GM12878 (cell line): ENCODE measurements at regions not wholly inside any gene's neighbourhood (a gene's known extent, or its start where the extent isn't known, plus 50 kb on each side); places are given as distances from the start of the nearest gene placed in this dataset.

Experiments used
- ATF7 ChIP-seq: fragments of 450-650 bp; IDR thresholded peaks from 2 replicates; pipeline ENCODE4 v1.6.1; 2016; ENCODE audit warnings: low read depth, mild to moderate bottlenecking
- BHLHE40 ChIP-seq, 2 experiments: fragments of 450-650 bp in 1 of 2; IDR thresholded peaks; 2 replicates each; pipeline ENCODE4 v1.6.1; 2011 to 2017; ENCODE audit warnings: low read depth in 2 of 2, borderline replicate concordance in 1 of 2, improper control_type of control experiment in 1 of 2, low read length in 1 of 2, mild to moderate bottlenecking in 1 of 2
- BRCA1 ChIP-seq: IDR thresholded peaks from 2 replicates; pipeline ENCODE4 v1.6.1; 2011; ENCODE audit warnings: low read depth, low read length, improper control_type of control experiment
- EP300 ChIP-seq, 2 experiments: fragments of 150-350 bp in 1 of 2; IDR thresholded peaks; 2 replicates each; pipeline ENCODE4 v1.6.1; 2011 to 2012; ENCODE audit warnings: low read depth in 2 of 2, low read length in 2 of 2, borderline replicate concordance in 1 of 2, improper control_type of control experiment in 1 of 2, inconsistent platforms in 1 of 2; ENCODE audit not compliant: control insufficient read depth in 1 of 2
- ETV6 ChIP-seq, 2 experiments: fragments of 450-650 bp in 1 of 2; IDR thresholded peaks in 1 of 2; conservative IDR thresholded peaks in 1 of 2; 2 replicates each; pipeline ENCODE4 v1.6.1; 2014; ENCODE audit warnings: antibody characterized with exemption in 1 of 2, borderline replicate concordance in 1 of 2, low read depth in 1 of 2, mild to moderate bottlenecking in 1 of 2, moderate library complexity in 1 of 2
- HCFC1 ChIP-seq: fragments of 150-350 bp; IDR thresholded peaks from 2 replicates; pipeline ENCODE4 v1.6.1; 2014; ENCODE audit warnings: low read length
- MYC ChIP-seq: IDR thresholded peaks from 2 replicates; pipeline ENCODE4 v1.6.1; 2011; ENCODE audit warnings: mild to moderate bottlenecking, low read length, moderate library complexity, inconsistent platforms; ENCODE audit not compliant: insufficient read depth, insufficient replicate concordance, insufficient read length, severe bottlenecking
- TF ChIP-seq, protein P1 (sequence below): IDR thresholded peaks from 2 replicates; pipeline ENCODE4 v1.6.1; 2012; ENCODE audit warnings: low read depth, low read length, improper control_type of control experiment
- TF ChIP-seq, protein P2 (sequence below), 3 experiments: IDR thresholded peaks in 2 of 3; conservative IDR thresholded peaks in 1 of 3; 2 replicates each; pipeline ENCODE4 v1.5.1; 2011; ENCODE audit warnings: low read depth in 3 of 3, low read length in 3 of 3, mild to moderate bottlenecking in 3 of 3, control low read depth in 2 of 3, moderate library complexity in 2 of 3, inconsistent platforms in 1 of 3, mixed read lengths in 1 of 3; ENCODE audit not compliant: control insufficient read depth in 2 of 3, insufficient read depth in 1 of 3; ENCODE audit errors: extremely low read depth in 1 of 3
- TF ChIP-seq, protein P3 (sequence below): fragments of 450-650 bp; IDR thresholded peaks from 2 replicates; pipeline ENCODE4 v1.6.1; 2017; ENCODE audit warnings: mild to moderate bottlenecking, moderate library complexity
- TF ChIP-seq, protein P4 (sequence below): IDR thresholded peaks from 2 replicates; pipeline ENCODE4 v1.6.1; 2011; ENCODE audit warnings: low read depth, mild to moderate bottlenecking, low read length, moderate library complexity, borderline replicate concordance; ENCODE audit errors: extremely low read depth
- TF ChIP-seq, protein P5 (sequence below): IDR thresholded peaks from 2 replicates; pipeline ENCODE4 v1.6.1; 2012; ENCODE audit warnings: mild to moderate bottlenecking, low read depth, low read length

DNA sequence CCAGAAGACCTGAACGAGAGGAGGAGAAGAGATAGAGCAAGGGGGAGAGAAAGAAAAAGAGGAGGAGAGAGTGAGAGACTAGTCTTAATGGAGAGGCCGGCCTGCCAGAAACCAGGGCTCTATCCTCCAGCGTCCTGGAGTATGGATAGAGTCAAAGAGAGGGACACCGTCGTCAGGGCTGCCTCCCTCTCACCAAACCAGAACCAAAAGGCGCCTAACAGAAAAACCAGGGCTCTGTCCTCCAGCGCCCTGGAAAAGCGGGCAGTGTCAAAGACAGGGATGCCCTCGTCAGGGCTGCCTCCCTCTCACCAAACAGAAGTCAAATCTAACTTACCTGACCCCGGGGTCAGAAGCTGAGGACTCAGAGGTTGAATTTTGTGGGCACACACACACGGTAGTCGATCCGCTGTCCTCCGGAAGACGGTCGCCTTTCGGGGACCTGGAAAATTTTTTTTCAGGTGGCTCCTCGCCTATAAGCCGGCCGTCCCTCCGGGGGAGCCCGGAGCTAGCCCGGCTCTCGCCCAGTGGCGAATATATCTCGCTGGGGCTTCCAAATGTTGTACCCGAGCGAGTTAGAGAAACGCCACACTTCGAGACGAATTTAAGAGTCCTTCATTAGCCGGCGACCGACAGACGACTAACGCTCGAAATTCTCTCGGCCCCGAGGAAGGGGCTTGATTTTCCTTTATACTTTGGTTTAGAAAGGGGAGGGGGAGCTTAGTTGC lies 148.2 kb downstream of the TRIM27 start:
- TF ChIP-seq, protein P1, sequence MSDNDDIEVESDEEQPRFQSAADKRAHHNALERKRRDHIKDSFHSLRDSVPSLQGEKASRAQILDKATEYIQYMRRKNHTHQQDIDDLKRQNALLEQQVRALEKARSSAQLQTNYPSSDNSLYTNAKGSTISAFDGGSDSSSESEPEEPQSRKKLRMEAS: no peak
- TF ChIP-seq, protein P2, sequence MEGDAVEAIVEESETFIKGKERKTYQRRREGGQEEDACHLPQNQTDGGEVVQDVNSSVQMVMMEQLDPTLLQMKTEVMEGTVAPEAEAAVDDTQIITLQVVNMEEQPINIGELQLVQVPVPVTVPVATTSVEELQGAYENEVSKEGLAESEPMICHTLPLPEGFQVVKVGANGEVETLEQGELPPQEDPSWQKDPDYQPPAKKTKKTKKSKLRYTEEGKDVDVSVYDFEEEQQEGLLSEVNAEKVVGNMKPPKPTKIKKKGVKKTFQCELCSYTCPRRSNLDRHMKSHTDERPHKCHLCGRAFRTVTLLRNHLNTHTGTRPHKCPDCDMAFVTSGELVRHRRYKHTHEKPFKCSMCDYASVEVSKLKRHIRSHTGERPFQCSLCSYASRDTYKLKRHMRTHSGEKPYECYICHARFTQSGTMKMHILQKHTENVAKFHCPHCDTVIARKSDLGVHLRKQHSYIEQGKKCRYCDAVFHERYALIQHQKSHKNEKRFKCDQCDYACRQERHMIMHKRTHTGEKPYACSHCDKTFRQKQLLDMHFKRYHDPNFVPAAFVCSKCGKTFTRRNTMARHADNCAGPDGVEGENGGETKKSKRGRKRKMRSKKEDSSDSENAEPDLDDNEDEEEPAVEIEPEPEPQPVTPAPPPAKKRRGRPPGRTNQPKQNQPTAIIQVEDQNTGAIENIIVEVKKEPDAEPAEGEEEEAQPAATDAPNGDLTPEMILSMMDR (IDR thresholded peaks at IDR 0.05 in 2 of 3, conservative IDR thresholded peaks at IDR 0.05 in 1 of 3; ENCODE audit: control insufficient read depth in 2 of 3, extremely low read depth in 1 of 3, insufficient read depth in 1 of 3, low read depth in 3 of 3, low read length in 3 of 3): no peak
- TF ChIP-seq, protein P3, sequence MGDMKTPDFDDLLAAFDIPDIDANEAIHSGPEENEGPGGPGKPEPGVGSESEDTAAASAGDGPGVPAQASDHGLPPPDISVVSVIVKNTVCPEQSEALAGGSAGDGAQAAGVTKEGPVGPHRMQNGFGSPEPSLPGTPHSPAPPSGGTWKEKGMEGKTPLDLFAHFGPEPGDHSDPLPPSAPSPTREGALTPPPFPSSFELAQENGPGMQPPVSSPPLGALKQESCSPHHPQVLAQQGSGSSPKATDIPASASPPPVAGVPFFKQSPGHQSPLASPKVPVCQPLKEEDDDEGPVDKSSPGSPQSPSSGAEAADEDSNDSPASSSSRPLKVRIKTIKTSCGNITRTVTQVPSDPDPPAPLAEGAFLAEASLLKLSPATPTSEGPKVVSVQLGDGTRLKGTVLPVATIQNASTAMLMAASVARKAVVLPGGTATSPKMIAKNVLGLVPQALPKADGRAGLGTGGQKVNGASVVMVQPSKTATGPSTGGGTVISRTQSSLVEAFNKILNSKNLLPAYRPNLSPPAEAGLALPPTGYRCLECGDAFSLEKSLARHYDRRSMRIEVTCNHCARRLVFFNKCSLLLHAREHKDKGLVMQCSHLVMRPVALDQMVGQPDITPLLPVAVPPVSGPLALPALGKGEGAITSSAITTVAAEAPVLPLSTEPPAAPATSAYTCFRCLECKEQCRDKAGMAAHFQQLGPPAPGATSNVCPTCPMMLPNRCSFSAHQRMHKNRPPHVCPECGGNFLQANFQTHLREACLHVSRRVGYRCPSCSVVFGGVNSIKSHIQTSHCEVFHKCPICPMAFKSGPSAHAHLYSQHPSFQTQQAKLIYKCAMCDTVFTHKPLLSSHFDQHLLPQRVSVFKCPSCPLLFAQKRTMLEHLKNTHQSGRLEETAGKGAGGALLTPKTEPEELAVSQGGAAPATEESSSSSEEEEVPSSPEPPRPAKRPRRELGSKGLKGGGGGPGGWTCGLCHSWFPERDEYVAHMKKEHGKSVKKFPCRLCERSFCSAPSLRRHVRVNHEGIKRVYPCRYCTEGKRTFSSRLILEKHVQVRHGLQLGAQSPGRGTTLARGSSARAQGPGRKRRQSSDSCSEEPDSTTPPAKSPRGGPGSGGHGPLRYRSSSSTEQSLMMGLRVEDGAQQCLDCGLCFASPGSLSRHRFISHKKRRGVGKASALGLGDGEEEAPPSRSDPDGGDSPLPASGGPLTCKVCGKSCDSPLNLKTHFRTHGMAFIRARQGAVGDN: no peak
- TF ChIP-seq BRCA1 (no peak), HCFC1 (no peak), EP300 (IDR thresholded peaks at IDR 0.05; ENCODE audit: borderline replicate concordance in 1 of 2, control insufficient read depth in 1 of 2, low read depth in 2 of 2, low read length in 2 of 2) (no peak), BHLHE40 (IDR thresholded peaks at IDR 0.05; ENCODE audit: borderline replicate concordance in 1 of 2, low read depth in 2 of 2, low read length in 1 of 2) (no peak), MYC (no peak), ATF7 (no peak), ETV6 (conservative IDR thresholded peaks at IDR 0.05 in 1 of 2, IDR thresholded peaks at IDR 0.05 in 1 of 2; ENCODE audit: borderline replicate concordance in 1 of 2, low read depth in 1 of 2) (no peak)
- TF ChIP-seq, protein P4, sequence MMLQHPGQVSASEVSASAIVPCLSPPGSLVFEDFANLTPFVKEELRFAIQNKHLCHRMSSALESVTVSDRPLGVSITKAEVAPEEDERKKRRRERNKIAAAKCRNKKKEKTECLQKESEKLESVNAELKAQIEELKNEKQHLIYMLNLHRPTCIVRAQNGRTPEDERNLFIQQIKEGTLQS: no peak
- TF ChIP-seq, protein P5, sequence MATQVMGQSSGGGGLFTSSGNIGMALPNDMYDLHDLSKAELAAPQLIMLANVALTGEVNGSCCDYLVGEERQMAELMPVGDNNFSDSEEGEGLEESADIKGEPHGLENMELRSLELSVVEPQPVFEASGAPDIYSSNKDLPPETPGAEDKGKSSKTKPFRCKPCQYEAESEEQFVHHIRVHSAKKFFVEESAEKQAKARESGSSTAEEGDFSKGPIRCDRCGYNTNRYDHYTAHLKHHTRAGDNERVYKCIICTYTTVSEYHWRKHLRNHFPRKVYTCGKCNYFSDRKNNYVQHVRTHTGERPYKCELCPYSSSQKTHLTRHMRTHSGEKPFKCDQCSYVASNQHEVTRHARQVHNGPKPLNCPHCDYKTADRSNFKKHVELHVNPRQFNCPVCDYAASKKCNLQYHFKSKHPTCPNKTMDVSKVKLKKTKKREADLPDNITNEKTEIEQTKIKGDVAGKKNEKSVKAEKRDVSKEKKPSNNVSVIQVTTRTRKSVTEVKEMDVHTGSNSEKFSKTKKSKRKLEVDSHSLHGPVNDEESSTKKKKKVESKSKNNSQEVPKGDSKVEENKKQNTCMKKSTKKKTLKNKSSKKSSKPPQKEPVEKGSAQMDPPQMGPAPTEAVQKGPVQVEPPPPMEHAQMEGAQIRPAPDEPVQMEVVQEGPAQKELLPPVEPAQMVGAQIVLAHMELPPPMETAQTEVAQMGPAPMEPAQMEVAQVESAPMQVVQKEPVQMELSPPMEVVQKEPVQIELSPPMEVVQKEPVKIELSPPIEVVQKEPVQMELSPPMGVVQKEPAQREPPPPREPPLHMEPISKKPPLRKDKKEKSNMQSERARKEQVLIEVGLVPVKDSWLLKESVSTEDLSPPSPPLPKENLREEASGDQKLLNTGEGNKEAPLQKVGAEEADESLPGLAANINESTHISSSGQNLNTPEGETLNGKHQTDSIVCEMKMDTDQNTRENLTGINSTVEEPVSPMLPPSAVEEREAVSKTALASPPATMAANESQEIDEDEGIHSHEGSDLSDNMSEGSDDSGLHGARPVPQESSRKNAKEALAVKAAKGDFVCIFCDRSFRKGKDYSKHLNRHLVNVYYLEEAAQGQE: no peak
